BLaER1 treated with 17β-estradiol and CSF1 and Interleukin-3, amounts not matched to agents 10 nM and 100 nM (cell line): ENCODE measurements at regions not wholly inside any gene's neighbourhood (a gene's known extent, or its start where the extent isn't known, plus 50 kb on each side); places are given as distances from the start of the nearest gene placed in this dataset.

Source experiments
- H3K27ac ChIP-seq, 11 experiments: shearing (Covaris generic); formaldehyde crosslinking; 2 replicates each; pipeline ENCODE4 v1.8.1; 2022
- H3K27me3 ChIP-seq, 11 experiments: shearing (Covaris generic); formaldehyde crosslinking; 2 replicates each; pipeline ENCODE4 v1.8.1; 2022
- H3K36me3 ChIP-seq, 11 experiments: shearing (Covaris generic); formaldehyde crosslinking; 2 replicates each; pipeline ENCODE4 v1.8.1; 2022
- H3K4me1 ChIP-seq, 10 experiments: shearing (Covaris generic); formaldehyde crosslinking; 2 replicates each; pipeline ENCODE4 v1.8.1; 2022
- H3K4me2 ChIP-seq, 11 experiments: shearing (Covaris generic); formaldehyde crosslinking; 2 replicates each; pipeline ENCODE4 v1.8.1; 2022
- H3K4me3 ChIP-seq, 10 experiments: shearing (Covaris generic); formaldehyde crosslinking; 2 replicates each; pipeline ENCODE4 v1.8.1; 2022
- H3K9ac ChIP-seq, 11 experiments: shearing (Covaris generic); formaldehyde crosslinking; 2 replicates each; pipeline ENCODE4 v1.8.1; 2022
- H3K9me3 ChIP-seq, 11 experiments: shearing (Covaris generic); formaldehyde crosslinking; replicated peaks in 1 of 11; 2 replicates each; pipeline ENCODE4 v1.8.1; 2022
- H4K20me1 ChIP-seq, 11 experiments: shearing (Covaris generic); formaldehyde crosslinking; 2 replicates each; pipeline ENCODE4 v1.8.1; 2022
- Cebpa-rat ChIP-seq, 11 experiments: shearing (Covaris generic); IDR thresholded peaks; 2 replicates each; pipeline ENCODE4 v1.8.1; 2022

DNA sequence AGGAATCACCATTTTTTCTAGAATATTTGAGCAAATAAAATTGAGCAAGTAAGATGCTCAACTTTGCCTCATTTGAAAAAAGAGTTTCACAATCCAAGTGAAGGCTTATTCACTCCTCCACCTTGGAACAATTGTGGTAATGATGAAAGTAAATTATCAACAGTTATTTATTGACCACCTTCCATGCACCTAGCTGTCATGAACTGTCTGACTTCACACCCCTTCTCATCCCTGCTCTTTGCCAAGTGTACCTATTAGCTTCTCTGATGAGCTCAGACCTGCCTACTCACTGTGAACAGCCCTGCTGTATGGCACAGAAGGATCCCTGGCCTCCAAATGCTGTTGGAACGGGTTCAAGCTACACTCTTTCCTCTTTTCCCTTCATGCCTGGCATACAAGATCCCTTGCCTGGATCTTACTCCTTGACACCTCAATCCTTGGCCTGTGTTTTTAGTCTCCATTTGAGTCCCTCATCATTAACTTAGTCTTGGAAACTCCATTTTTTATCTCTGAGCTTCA is 99.0 kb upstream of the PREP start:
- H3K4me3 ChIP-seq = no peak overlapping the region
- no peak overlapping the region for H3K9ac ChIP-seq
- no peak overlapping the region for H3K4me2 ChIP-seq
- TF ChIP-seq Cebpa-rat (IDR thresholded peaks at IDR 0.05) = no peak
- no peaks in the 10 kb centered on the region for H3K9me3 ChIP-seq
- H3K4me1 ChIP-seq = no peaks in the 10 kb centered on the region
- no peak overlapping the region for H3K27ac ChIP-seq
- H3K36me3 ChIP-seq = no peaks in the 10 kb centered on the region
- no peaks in the 10 kb centered on the region for H4K20me1 ChIP-seq
- H3K27me3 ChIP-seq = no peaks in the 10 kb centered on the region

DNA sequence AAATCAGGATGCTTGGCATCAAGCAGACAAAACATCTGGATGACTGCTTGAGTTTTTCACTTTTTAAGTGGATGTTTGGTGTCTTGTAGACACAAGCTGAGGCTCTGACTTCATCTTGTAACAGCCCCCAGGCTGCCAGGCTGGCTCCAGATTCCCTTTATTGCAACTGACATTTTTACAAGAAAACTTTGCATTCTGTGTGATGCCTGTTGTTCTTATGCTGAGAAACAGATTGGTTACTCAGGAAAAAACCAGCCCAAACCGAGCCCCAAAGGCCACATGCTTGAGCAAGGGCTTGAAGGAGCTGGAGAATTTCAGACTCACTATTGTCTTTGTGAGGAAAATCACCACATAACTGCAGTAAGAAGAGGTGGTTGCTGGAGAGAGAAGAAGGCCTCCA is 98.4 kb upstream of the PREP start:
- no peak overlapping the region for H3K27ac ChIP-seq
- H3K4me1 ChIP-seq = no peaks in the 10 kb centered on the region
- no peak overlapping the region for H3K9ac ChIP-seq
- no peak for TF ChIP-seq Cebpa-rat (IDR thresholded peaks at IDR 0.05)
- H3K36me3 ChIP-seq = no peaks in the 10 kb centered on the region
- no peak overlapping the region for H3K4me2 ChIP-seq
- H3K9me3 ChIP-seq = no peaks in the 10 kb centered on the region
- H3K27me3 ChIP-seq = no peaks in the 10 kb centered on the region
- no peak overlapping the region for H3K4me3 ChIP-seq
- H4K20me1 ChIP-seq = no peaks in the 10 kb centered on the region

DNA sequence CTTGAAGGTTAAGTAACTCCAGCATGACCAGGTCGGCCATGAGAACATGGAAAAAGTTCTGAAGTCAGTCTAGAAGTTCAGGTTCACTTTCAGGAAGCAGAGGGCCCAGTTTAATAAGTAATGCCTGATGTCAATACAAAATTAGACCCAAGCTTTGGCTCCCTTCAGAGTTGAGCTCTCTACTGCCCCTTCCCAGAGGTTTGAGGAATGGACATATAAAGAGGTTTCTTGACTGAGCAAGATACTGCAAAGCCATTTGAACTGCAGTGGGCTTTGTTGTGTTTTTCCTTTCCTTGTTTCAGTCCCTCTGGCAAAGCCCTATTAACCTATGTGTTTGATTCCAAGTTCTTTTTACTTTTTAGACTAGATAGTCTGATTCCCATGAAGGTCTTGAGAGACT is 97.8 kb upstream of the PREP start:
- Histone ChIP-seq H3K4me2 (no peak overlapping the region), H3K4me3 (no peak overlapping the region), H3K36me3 (no peaks in the 10 kb centered on the region), H3K9me3 (no peaks in the 10 kb centered on the region), H3K4me1 (no peaks in the 10 kb centered on the region), H3K27ac (no peak overlapping the region), H4K20me1 (no peaks in the 10 kb centered on the region), H3K27me3 (no peaks in the 10 kb centered on the region), H3K9ac (no peak overlapping the region)
- TF ChIP-seq Cebpa-rat (IDR thresholded peaks at IDR 0.05) = no peak

DNA sequence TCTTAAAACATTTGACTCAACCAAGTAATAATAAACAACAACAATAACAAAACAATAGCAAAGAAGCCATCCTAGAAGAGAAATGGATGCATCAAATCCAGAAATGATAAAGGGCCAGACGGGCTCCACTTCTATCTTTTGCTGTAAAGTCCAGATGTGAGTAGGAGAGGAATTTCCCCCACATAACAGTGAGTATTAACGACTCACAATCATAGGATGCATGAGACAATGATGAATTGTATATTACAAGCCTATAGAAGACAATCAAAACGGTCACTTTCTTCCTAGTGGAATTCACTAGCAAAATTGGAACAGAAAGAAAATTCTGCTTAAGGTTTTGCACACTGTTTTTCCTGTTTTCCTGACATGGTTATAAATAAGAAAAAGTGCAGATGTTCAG is 97.0 kb upstream of the PREP start:
- H3K36me3 ChIP-seq = no peaks in the 10 kb centered on the region
- no peak overlapping the region for H3K4me2 ChIP-seq
- no peaks in the 10 kb centered on the region for H3K27me3 ChIP-seq
- no peaks in the 10 kb centered on the region for H3K9me3 ChIP-seq
- TF ChIP-seq Cebpa-rat (IDR thresholded peaks at IDR 0.05) = no peak
- H3K4me3 ChIP-seq = no peak overlapping the region
- no peaks in the 10 kb centered on the region for H3K4me1 ChIP-seq
- no peak overlapping the region for H3K27ac ChIP-seq
- H4K20me1 ChIP-seq = no peaks in the 10 kb centered on the region
- no peak overlapping the region for H3K9ac ChIP-seq

DNA sequence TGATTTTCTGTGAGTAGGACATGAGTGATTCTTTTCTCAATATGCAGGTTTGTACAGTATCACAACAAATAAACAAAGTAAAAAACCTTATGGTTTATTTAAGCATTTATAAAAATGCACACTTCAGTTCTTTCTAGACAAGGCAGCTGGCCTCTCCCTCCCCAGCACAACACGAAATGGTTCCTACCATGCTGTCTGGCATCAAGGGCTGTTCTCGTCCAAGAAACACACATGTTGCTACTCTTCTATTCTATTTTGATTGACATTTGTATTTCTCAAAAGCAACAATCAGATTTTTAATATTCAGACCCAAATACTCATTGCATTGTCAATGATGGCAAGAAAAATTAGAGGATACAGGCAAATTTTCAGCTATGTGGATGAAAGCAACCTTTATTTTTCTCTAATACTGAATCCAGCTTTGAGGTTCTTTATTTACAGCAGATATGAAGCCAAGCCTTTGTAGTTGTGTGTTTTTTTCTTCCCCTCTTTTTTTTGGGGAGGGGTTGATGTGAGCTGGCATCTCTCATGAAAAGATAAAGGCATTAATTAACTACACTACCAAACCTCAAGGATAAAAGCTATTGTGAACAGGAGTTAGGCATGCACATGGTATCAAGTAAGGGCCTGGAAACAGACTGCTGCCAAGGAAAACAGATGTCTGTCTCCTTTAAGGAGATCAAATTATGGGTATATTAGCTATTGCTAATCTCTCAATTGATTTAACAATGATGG is 96.4 kb upstream of the PREP start:
- TF ChIP-seq Cebpa-rat (IDR thresholded peaks at IDR 0.05) = no peak
- Histone ChIP-seq H4K20me1 (no peaks in the 10 kb centered on the region), H3K36me3 (no peaks in the 10 kb centered on the region), H3K4me3 (no peak overlapping the region), H3K9me3 (no peaks in the 10 kb centered on the region), H3K4me1 (no peaks in the 10 kb centered on the region), H3K27ac (no peak overlapping the region), H3K4me2 (no peak overlapping the region), H3K27me3 (no peaks in the 10 kb centered on the region), H3K9ac (no peak overlapping the region)

DNA sequence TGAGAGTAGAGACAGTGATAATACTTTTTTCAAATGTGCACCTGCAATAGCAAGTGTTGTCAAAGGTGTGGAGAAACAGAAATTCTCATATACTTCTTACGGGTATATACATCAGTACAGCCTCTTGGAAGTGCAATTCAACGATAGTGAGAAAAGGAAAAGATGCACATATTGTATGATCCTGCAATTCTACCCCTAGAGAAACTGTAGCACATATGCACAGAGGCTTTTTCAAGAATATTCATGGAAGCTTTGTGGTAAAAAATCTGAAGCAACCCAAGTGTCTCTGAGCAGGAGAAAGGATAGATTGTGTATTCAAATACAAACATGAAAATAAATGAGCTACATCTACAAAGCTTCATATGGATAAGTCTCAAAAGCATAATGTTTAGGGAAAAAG is 94.7 kb upstream of the PREP start:
- Histone ChIP-seq H3K27ac (no peak overlapping the region), H3K9ac (no peak overlapping the region), H3K4me1 (no peaks in the 10 kb centered on the region), H3K4me2 (no peak overlapping the region), H3K4me3 (no peak overlapping the region), H4K20me1 (no peaks in the 10 kb centered on the region), H3K36me3 (no peaks in the 10 kb centered on the region), H3K27me3 (no peaks in the 10 kb centered on the region), H3K9me3 (no peaks in the 10 kb centered on the region)
- TF ChIP-seq Cebpa-rat (IDR thresholded peaks at IDR 0.05) = no peak

DNA sequence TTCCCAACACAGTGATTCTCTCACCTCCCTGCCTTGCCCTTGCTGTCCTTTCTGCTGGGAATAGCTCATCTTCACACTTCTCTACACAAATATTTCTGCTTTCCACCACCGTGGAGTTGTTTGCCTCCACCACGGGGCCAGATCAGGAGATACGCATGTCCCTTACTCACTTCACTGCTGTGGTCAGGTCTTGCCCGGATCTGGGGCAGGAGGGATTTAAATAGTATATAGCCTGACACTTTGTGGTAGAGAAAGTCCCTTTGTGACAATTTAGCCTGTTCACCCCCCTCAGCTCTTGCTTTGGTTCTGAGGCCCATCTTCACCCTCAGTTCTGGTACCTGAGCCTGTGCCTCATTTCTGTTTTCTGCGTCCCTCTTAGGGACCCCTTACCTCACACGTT is 92.6 kb upstream of the PREP start:
- Histone ChIP-seq H3K4me1 (no peaks in the 10 kb centered on the region), H3K9ac (no peak overlapping the region), H3K4me2 (no peak overlapping the region), H4K20me1 (no peaks in the 10 kb centered on the region), H3K36me3 (no peaks in the 10 kb centered on the region), H3K4me3 (no peak overlapping the region), H3K9me3 (no peaks in the 10 kb centered on the region), H3K27ac (no peak overlapping the region), H3K27me3 (no peaks in the 10 kb centered on the region)
- no peak for TF ChIP-seq Cebpa-rat (IDR thresholded peaks at IDR 0.05)

DNA sequence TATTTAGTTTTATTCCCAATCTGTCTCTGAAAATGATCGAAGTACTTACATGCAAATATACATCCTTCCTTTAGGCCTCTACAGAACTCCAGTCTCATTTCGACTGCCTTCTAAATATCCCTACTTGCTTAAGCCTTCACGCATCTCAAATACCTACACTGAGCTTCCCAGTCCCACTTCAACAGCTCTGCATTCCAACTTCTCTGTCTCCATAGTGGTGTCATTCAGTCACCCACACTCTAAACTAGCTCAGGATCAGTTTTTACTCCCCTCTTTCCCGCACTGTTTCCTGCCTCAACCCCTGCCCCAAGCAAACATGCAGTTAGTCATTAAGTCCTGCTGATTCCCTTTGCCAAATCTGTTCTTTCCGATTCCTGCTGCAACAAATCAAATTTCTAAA is 91.8 kb upstream of the PREP start:
- Histone ChIP-seq H4K20me1 (no peaks in the 10 kb centered on the region), H3K36me3 (no peaks in the 10 kb centered on the region), H3K4me2 (no peak overlapping the region), H3K9me3 (no peaks in the 10 kb centered on the region), H3K27me3 (no peaks in the 10 kb centered on the region), H3K4me1 (peaks cover 0 to 4% (median 0%) of the 10 kb centered on the region in 10 experiments; a peak in 6 of 20 replicates), H3K27ac (no peak overlapping the region), H3K4me3 (no peak overlapping the region), H3K9ac (no peak overlapping the region)
- no peak for TF ChIP-seq Cebpa-rat (IDR thresholded peaks at IDR 0.05)

DNA sequence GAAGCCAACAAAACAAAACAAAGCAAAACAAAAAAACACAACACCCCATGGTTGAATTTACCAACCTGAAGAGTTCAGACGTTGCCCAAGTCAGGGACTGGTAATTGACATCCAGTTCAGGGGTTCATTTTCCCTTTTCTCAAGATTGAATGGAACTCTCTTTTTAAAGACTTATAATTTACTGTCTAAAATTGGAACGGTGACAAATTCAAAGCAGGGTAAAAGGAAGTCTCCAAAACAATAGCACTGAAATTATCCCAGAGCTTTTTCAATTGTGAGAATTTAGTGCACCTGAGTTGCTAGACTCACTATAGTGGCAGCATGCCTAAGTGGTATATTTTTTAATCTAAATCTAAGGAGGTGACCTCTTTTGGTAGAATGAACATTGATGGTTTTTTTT is 90.9 kb upstream of the PREP start:
- Histone ChIP-seq H3K27me3 (no peaks in the 10 kb centered on the region), H4K20me1 (no peaks in the 10 kb centered on the region), H3K4me1 (peaks cover 0 to 14% (median 0%) of the 10 kb centered on the region in 10 experiments; a peak in 7 of 20 replicates), H3K9ac (no peak overlapping the region), H3K27ac (no peak overlapping the region), H3K4me2 (no peak overlapping the region), H3K36me3 (no peaks in the 10 kb centered on the region), H3K9me3 (no peaks in the 10 kb centered on the region), H3K4me3 (no peak overlapping the region)
- no peak for TF ChIP-seq Cebpa-rat (IDR thresholded peaks at IDR 0.05)
